ENCODE measurements at regions not wholly inside any gene's neighbourhood (a gene's known extent, or its start where the extent isn't known, plus 50 kb on each side); places are given as distances from the start of the nearest gene placed in this dataset.

DNA sequence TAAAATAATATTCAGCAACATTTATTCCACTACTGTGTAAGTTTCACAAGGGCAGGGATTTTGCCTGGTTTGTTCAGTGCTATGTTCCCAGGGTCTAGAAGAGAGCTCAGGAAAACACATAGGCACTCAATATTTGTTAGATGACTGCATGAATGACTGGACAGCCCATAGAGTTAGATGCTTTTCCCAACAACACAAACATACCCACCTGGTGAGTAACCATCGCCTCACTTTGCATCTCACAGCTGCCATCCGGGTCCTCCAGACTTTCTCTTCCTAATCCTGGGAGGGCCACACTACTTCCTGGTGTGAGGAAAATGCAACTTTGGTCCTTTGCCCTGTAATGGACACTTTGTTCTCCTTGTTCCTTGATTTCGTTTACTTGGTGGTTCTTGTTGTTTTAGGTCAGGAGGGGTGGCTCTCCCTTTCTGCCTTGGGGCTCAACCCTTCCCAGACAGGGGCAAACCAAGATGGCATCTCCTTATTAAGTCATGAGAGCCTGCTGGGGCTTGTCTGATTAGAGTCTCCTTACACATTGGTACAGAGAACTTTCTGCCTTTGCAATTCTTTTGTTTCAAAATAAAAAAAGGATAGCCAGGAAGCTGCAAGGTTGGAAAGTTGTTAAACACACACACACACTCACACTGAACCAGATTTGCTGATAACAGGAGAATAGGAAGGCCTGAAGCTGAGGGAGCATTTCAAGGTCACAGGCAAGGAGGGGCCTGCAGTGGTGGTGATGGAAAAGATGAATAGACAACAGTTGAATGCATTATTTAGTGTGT lies 190.6 kb downstream of the MID1IP1 start:
- DNase-seq (ENCODE audit: low read depth) (peak; percentile 85), FAIRE-seq (peak; percentile 58)
- no peak overlapping the region for H3K4me3 ChIP-seq (ENCODE audit: low read depth, low read length)
- H3K36me3 ChIP-seq (ENCODE audit: control insufficient read depth, insufficient read depth, low read length): no peaks in the 10 kb centered on the region
- TF ChIP-seq CTCF (IDR thresholded peaks at IDR 0.05; ENCODE audit: insufficient read depth, low read length, severe bottlenecking): no peak
- no peaks in the 10 kb centered on the region for H3K27me3 ChIP-seq (ENCODE audit: control insufficient read depth, insufficient read depth, low read length)

GRCh38 chrX:38992441-38993096 lies 191.3 kb downstream of the MID1IP1 start:
- no peaks in the 10 kb centered on the region for H3K27me3 ChIP-seq (ENCODE audit: control insufficient read depth, insufficient read depth, low read length)
- H3K4me3 ChIP-seq (ENCODE audit: low read depth, low read length): no peak overlapping the region
- FAIRE-seq (no peak), DNase-seq (ENCODE audit: low read depth) (no peak)
- H3K36me3 ChIP-seq (ENCODE audit: control insufficient read depth, insufficient read depth, low read length): no peaks in the 10 kb centered on the region
- TF ChIP-seq CTCF (IDR thresholded peaks at IDR 0.05; ENCODE audit: insufficient read depth, low read length, severe bottlenecking): no peak

DNA sequence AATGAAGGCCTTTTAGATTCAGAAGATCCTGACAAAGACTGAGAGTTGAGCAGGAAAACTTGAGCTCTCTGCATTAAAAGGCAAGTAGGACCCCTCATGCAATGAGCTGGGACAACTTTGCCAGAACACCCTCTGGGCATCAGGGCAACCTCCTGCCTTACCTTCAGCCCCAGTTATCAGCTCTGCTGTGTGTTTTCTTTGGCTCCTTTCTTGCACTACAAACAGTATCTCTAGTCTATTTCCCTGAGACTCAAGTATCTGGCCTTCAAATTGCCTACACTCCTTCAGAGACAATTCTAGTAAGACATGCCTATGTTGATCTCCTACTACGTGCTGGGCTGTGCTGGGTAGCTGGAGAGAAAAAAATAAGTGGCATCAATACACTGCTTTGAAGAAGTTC lies 192.2 kb downstream of the MID1IP1 start:
- Histone ChIP-seq H3K27me3 (ENCODE audit: control insufficient read depth, insufficient read depth, low read length) (no peaks in the 10 kb centered on the region), H3K4me3 (ENCODE audit: low read depth, low read length) (no peak overlapping the region)

GRCh38 chrX:38999099-38999498 lies 197.8 kb downstream of the MID1IP1 start:
- Histone ChIP-seq H3K36me3 (ENCODE audit: control insufficient read depth, insufficient read depth, low read length) (no peaks in the 10 kb centered on the region), H3K27me3 (ENCODE audit: control insufficient read depth, insufficient read depth, low read length) (no peaks in the 10 kb centered on the region), H3K4me3 (ENCODE audit: low read depth, low read length) (no peak overlapping the region)
- DNase-seq (ENCODE audit: low read depth) (no peak), FAIRE-seq (no peak)
- no peak for TF ChIP-seq CTCF (IDR thresholded peaks at IDR 0.05; ENCODE audit: insufficient read depth, low read length, severe bottlenecking)

More for the DNA sequence above, 192.2 kb downstream of the MID1IP1 start:
- H3K36me3 ChIP-seq (ENCODE audit: control insufficient read depth, insufficient read depth, low read length): no peaks in the 10 kb centered on the region
- TF ChIP-seq CTCF (IDR thresholded peaks at IDR 0.05; ENCODE audit: insufficient read depth, low read length, severe bottlenecking): no peak
- DNase-seq (ENCODE audit: low read depth) (no peak), FAIRE-seq (no peak)

GRCh38 chrX:38999967-39000745 lies 198.9 kb downstream of the MID1IP1 start:
- DNase-seq (ENCODE audit: low read depth): no peak
- FAIRE-seq: no peak
- Histone ChIP-seq H3K36me3 (ENCODE audit: control insufficient read depth, insufficient read depth, low read length) (no peaks in the 10 kb centered on the region), H3K4me3 (ENCODE audit: low read depth, low read length) (no peak overlapping the region), H3K27me3 (ENCODE audit: control insufficient read depth, insufficient read depth, low read length) (no peaks in the 10 kb centered on the region)
- no peak for TF ChIP-seq CTCF (IDR thresholded peaks at IDR 0.05; ENCODE audit: insufficient read depth, low read length, severe bottlenecking)
